IMR-90 (cell line): ENCODE measurements at regions not wholly inside any gene's neighbourhood (a gene's known extent, or its start where the extent isn't known, plus 50 kb on each side); places are given as distances from the start of the nearest gene placed in this dataset.

ENCODE experiments used
- ATAC-seq: fragments of 200-7000 bp; cut with Tn5 transposase; 2 replicates; pipeline ENCODE4 v1.9.1; 2020; ENCODE audit warnings: low read depth, mild to moderate bottlenecking, moderate library complexity
- BruUV-seq: library from RNA; stranded (reverse); fragments of 400-500 nt; replicated peaks from 2 replicates; lab custom pipeline; 2021; lab: Mats Ljungman, UMichigan
- CTCF ChIA-PET: fragments of 300-600 bp; formaldehyde crosslinking; extraction: SDS; loops from one replicate; lab custom pipeline; 2021; ENCODE audit warnings: antibody characterized with exemption; lab: Yijun Ruan, JAX
- POLR2A ChIA-PET: fragments of 300-600 bp; sonication (Branson Sonifier 250); formaldehyde crosslinking; loops from one replicate; lab custom pipeline; 2022; ENCODE audit warnings: antibody characterized with exemption; ENCODE audit not compliant: unreplicated experiment; lab: Charles Lee
- DNase-seq: peaks from one replicate; pipeline ENCODE4 v3.0.0; 2013
- H2AFZ ChIP-seq: replicated peaks from 2 replicates; pipeline ENCODE3; 2013; ENCODE audit warnings: low read length, mild to moderate bottlenecking; ENCODE audit not compliant: poor library complexity
- H2AK5ac ChIP-seq: 2 replicates; pipeline ENCODE4 v1.6.1; 2013; ENCODE audit warnings: low read depth, low read length, inconsistent platforms
- H2AK9ac ChIP-seq: replicated peaks from 2 replicates; pipeline ENCODE3; 2013; ENCODE audit warnings: mild to moderate bottlenecking, low read depth, low read length, moderate library complexity; ENCODE audit not compliant: poor library complexity
- H2BK120ac ChIP-seq: 2 replicates; pipeline ENCODE4 v1.6.1; 2013; ENCODE audit warnings: low read depth, low read length, inconsistent platforms
- H2BK15ac ChIP-seq: 3 replicates; pipeline ENCODE4 v1.6.1; 2013; ENCODE audit warnings: low read depth, low read length, inconsistent platforms
- H2BK20ac ChIP-seq: 2 replicates; pipeline ENCODE4 v1.6.1; 2013; ENCODE audit warnings: low read depth, mild to moderate bottlenecking, inconsistent platforms, low read length, moderate library complexity
- H2BK5ac ChIP-seq: 2 replicates; pipeline ENCODE4 v1.6.1; 2013; ENCODE audit warnings: mild to moderate bottlenecking, low read depth, low read length, inconsistent platforms; ENCODE audit not compliant: poor library complexity, severe bottlenecking
- H3K14ac ChIP-seq: replicated peaks from 2 replicates; pipeline ENCODE4 v1.6.1; 2013; ENCODE audit warnings: low read depth, low read length, inconsistent platforms
- H3K18ac ChIP-seq: 2 replicates; pipeline ENCODE4 v1.6.1; 2013; ENCODE audit warnings: low read depth, low read length, control low read depth
- H3K23ac ChIP-seq: 2 replicates; pipeline ENCODE4 v1.6.1; 2013; ENCODE audit warnings: low read depth, low read length, inconsistent platforms
- H3K27ac ChIP-seq: 2 replicates; pipeline ENCODE4 v1.5.1; 2013; ENCODE audit warnings: mild to moderate bottlenecking, control low read depth, low read length; ENCODE audit not compliant: insufficient read depth
- H3K27me3 ChIP-seq: 2 replicates; pipeline ENCODE4 v1.6.1; 2013; ENCODE audit warnings: low read length; ENCODE audit not compliant: control insufficient read depth, insufficient read depth
- H3K36me3 ChIP-seq: 2 replicates; pipeline ENCODE4 v1.6.1; 2013; ENCODE audit warnings: low read length, mixed read lengths; ENCODE audit not compliant: control insufficient read depth, insufficient read depth
- H3K4ac ChIP-seq: 2 replicates; pipeline ENCODE4 v1.6.1; 2013; ENCODE audit warnings: low read depth, low read length, inconsistent platforms
- H3K4me1 ChIP-seq: 2 replicates; pipeline ENCODE4 v1.6.1; 2013; ENCODE audit warnings: low read length, mixed read lengths; ENCODE audit not compliant: control insufficient read depth, insufficient read depth
- H3K4me2 ChIP-seq: 2 replicates; pipeline ENCODE4 v1.6.1; 2013; ENCODE audit warnings: low read depth, mild to moderate bottlenecking, control low read depth, low read length, moderate library complexity
- H3K4me3 ChIP-seq: 2 replicates; pipeline ENCODE4 v1.5.1; 2013; ENCODE audit warnings: low read depth, mild to moderate bottlenecking, control low read depth, low read length, moderate library complexity; ENCODE audit not compliant: insufficient read depth
- H3K56ac ChIP-seq: 2 replicates; pipeline ENCODE4 v1.6.1; 2013; ENCODE audit warnings: low read length, inconsistent platforms; ENCODE audit not compliant: insufficient read depth; ENCODE audit errors: extremely low read depth
- H3K79me1 ChIP-seq, 2 experiments: 2 replicates each; pipeline ENCODE4 v1.6.1; 2013; ENCODE audit warnings: low read length in 2 of 2, inconsistent platforms in 1 of 2, low read depth in 1 of 2
- H3K9ac ChIP-seq: 2 replicates; pipeline ENCODE4 v1.6.1; 2013; ENCODE audit warnings: low read depth, low read length, control low read depth
- H3K9me1 ChIP-seq: 2 replicates; pipeline ENCODE4 v1.6.1; 2013; ENCODE audit warnings: low read length, inconsistent platforms; ENCODE audit not compliant: insufficient read depth
- H3K9me3 ChIP-seq: 2 replicates; pipeline ENCODE4 v1.6.1; 2013; ENCODE audit warnings: low read length; ENCODE audit not compliant: control insufficient read depth, insufficient read depth
- H4K20me1 ChIP-seq: 2 replicates; pipeline ENCODE4 v1.6.1; 2013; ENCODE audit warnings: low read length, inconsistent platforms; ENCODE audit not compliant: insufficient read depth
- H4K5ac ChIP-seq: 2 replicates; pipeline ENCODE4 v1.6.1; 2013; ENCODE audit warnings: mild to moderate bottlenecking, low read depth, low read length, control low read depth
- H4K8ac ChIP-seq, 2 experiments: 2 replicates each; pipeline ENCODE4 v1.6.1; 2013; ENCODE audit warnings: low read depth in 2 of 2, low read length in 2 of 2, control low read depth in 1 of 2, inconsistent platforms in 1 of 2
- H4K91ac ChIP-seq: 2 replicates; pipeline ENCODE4 v1.6.1; 2013; ENCODE audit warnings: low read depth, low read length, inconsistent platforms; ENCODE audit not compliant: insufficient read depth
- FOS ChIP-seq: fragments of 150-350 bp; IDR thresholded peaks from 2 replicates; pipeline ENCODE4 v1.6.1; 2016; ENCODE audit warnings: low read depth, low read length
- MAZ ChIP-seq: IDR thresholded peaks from 2 replicates; pipeline ENCODE4 v1.6.1; 2012; ENCODE audit warnings: low read depth, mild to moderate bottlenecking, low read length, improper control_type of control experiment, moderate library complexity, borderline replicate concordance
- RCOR1 ChIP-seq: IDR thresholded peaks from 2 replicates; pipeline ENCODE4 v1.6.1; 2012; ENCODE audit warnings: mild to moderate bottlenecking, low read length, improper control_type of control experiment; ENCODE audit not compliant: insufficient replicate concordance
- WGBS, 2 experiments: methylation state at CpG; one replicate each; pipeline versions ENCODE4 v1.1.5 to v1.1.7; 2013; ENCODE audit warnings: missing lambda C conversion rate in 2 of 2; ENCODE audit not compliant: insufficient read length in 1 of 2; ENCODE audit errors: extremely low coverage in 2 of 2; 5-methylcytosine and 5-hydroxymethylcytosine counted together
- dilution Hi-C: fragments of 300-500 bp; cut with HindIII; formaldehyde crosslinking; loops from one replicate; pipeline ENCODE4 v1.14.3; 2018; ENCODE audit warnings: low sequenced_read_pairs; ENCODE audit not compliant: unreplicated experiment
- in situ Hi-C: fragments of 300-500 bp; cut with MboI; formaldehyde crosslinking; loops from 3 replicates; pipeline ENCODE4 v1.14.3; 2019; ENCODE audit warnings: low sequenced_read_pairs, inconsistent platforms, mixed read lengths
- intact Hi-C: fragments of 100-400 bp; cut with micrococcal nuclease; formaldehyde crosslinking; loops from 2 replicates; pipeline ENCODE4 v1.10.0; 2022

DNA sequence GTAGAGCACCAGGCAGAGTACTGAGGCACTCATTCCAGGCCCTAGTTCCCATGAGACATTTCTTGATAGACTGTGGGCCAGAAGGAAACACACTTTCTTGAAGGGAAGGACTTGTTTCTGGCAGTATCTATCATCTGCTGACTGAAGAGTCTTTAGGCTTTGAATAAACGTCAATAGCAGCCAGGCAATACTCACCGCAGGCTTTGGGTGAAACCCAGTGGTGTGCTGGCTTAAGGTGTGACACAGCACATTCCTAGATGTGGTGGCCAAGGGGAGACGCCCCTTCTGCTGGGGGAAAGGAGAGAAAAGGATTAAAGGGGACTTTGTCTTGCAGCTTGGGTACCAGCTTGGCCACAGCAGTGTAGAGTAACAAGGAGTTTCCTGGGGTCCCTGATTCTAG, 1039.6 kb downstream of the HACE1 start:
- H4K8ac ChIP-seq = no peak overlapping the region
- H3K9me1 ChIP-seq = no peaks in the 10 kb centered on the region
- BruUV-seq = no TSS peak
- H2BK20ac ChIP-seq = no peak overlapping the region
- H3K9me3 ChIP-seq = peaks cover 12% of the 10 kb centered on the region
- no peak overlapping the region for H2BK120ac ChIP-seq
- H3K4me1 ChIP-seq = no peaks in the 10 kb centered on the region
- POLR2A ChIA-PET = no interaction called here
- WGBS, 2 experiments = no CpG with 5 or more reads among the region's 3 CpGs
- H4K20me1 ChIP-seq = no peaks in the 10 kb centered on the region
- H3K4me2 ChIP-seq = no peak overlapping the region
- no peak overlapping the region for H3K18ac ChIP-seq
- no peak overlapping the region for H2AK9ac ChIP-seq
- in situ Hi-C loops = no loop called here
- TF ChIP-seq FOS = no peak
- TF ChIP-seq MAZ = no peak
- TF ChIP-seq RCOR1 = no peak
- no peak overlapping the region for H3K4me3 ChIP-seq
- no peaks in the 10 kb centered on the region for H3K27me3 ChIP-seq
- CTCF ChIA-PET = no interaction called here
- H3K27ac ChIP-seq = no peak overlapping the region
- no peaks in the 10 kb centered on the region for H3K36me3 ChIP-seq
- DNase-seq = no peak
- H3K14ac ChIP-seq = no peak overlapping the region
- no peak overlapping the region for H4K5ac ChIP-seq
- no peak overlapping the region for H2BK5ac ChIP-seq
- no peak overlapping the region for H3K9ac ChIP-seq
- no peak overlapping the region for H2AK5ac ChIP-seq
- H2BK15ac ChIP-seq = no peak overlapping the region
- ATAC-seq = no peak
- no peak overlapping the region for H3K4ac ChIP-seq
- H3K56ac ChIP-seq = no peak overlapping the region
- no peak overlapping the region for H2AFZ ChIP-seq
- intact Hi-C loops = no loop called here
- dilution Hi-C loops = no loop called here
- H3K23ac ChIP-seq = no peak overlapping the region
- H4K91ac ChIP-seq = no peak overlapping the region
- H3K79me1 ChIP-seq = no peaks in the 10 kb centered on the region
